NB4 (cell line): ENCODE measurements at regions not wholly inside any gene's neighbourhood (a gene's known extent, or its start where the extent isn't known, plus 50 kb on each side); places are given as distances from the start of the nearest gene placed in this dataset.

ENCODE experiments used
- DNase-seq: peaks from one replicate; pipeline ENCODE4 v3.0.0; 2010; ENCODE audit warnings: low read depth
- H3K4me3 ChIP-seq: one replicate; pipeline ENCODE4 v1.5.1; 2011; ENCODE audit warnings: mild to moderate bottlenecking, low read depth, low read length, moderate library complexity
- CTCF ChIP-seq: IDR thresholded peaks from one replicate; pipeline ENCODE4 v1.5.1; 2012; ENCODE audit warnings: low read depth, low read length
- MAX ChIP-seq: IDR thresholded peaks from 2 replicates; pipeline ENCODE4 v1.6.1; 2011; ENCODE audit warnings: low read depth, low read length
- MYC ChIP-seq: IDR thresholded peaks from 2 replicates; pipeline ENCODE4 v1.6.1; 2011; ENCODE audit warnings: low read depth, low read length
- POLR2A ChIP-seq: IDR thresholded peaks from 2 replicates; pipeline ENCODE4 v1.6.1; 2011; ENCODE audit warnings: mild to moderate bottlenecking; ENCODE audit not compliant: insufficient read length; ENCODE audit errors: extremely low read depth

GRCh38 chr5:35477911-35478310, 139.8 kb upstream of the SPEF2 start:
- TF ChIP-seq POLR2A = no peak
- TF ChIP-seq CTCF = no peak
- TF ChIP-seq MAX = no peak
- no peak for TF ChIP-seq MYC
- DNase-seq = no peak
- no peak overlapping the region for H3K4me3 ChIP-seq

GRCh38 chr5:35477321-35477720, 140.3 kb upstream of the SPEF2 start:
- no peak overlapping the region for H3K4me3 ChIP-seq
- no peak for DNase-seq
- TF ChIP-seq POLR2A = no peak
- no peak for TF ChIP-seq MYC
- TF ChIP-seq MAX = no peak
- no peak for TF ChIP-seq CTCF

GRCh38 chr5:35476797-35477196, 140.9 kb upstream of the SPEF2 start:
- DNase-seq = no peak
- no peak for TF ChIP-seq MAX
- no peak for TF ChIP-seq MYC
- TF ChIP-seq CTCF = no peak
- TF ChIP-seq POLR2A = no peak
- no peak overlapping the region for H3K4me3 ChIP-seq

GRCh38 chr5:35476036-35476435, 141.6 kb upstream of the SPEF2 start:
- no peak overlapping the region for H3K4me3 ChIP-seq
- peak; percentile 76 for DNase-seq
- no peak for TF ChIP-seq MAX
- no peak for TF ChIP-seq CTCF
- no peak for TF ChIP-seq POLR2A
- TF ChIP-seq MYC = no peak

- no peak for DNase-seq
- no peak for TF ChIP-seq POLR2A
- TF ChIP-seq MYC = no peak
- no peak for TF ChIP-seq MAX
- no peak for TF ChIP-seq CTCF
- H3K4me3 ChIP-seq = no peak overlapping the region
Observed at GRCh38 chr5:35473589-35473988, 144.1 kb upstream of the SPEF2 start.

- DNase-seq = no peak
- H3K4me3 ChIP-seq = no peak overlapping the region
- TF ChIP-seq MAX (no peak), POLR2A (no peak), CTCF (no peak), MYC (no peak)
Observed at GRCh38 chr5:35470866-35471265, 146.8 kb upstream of the SPEF2 start.
